B cell (primary cell): ENCODE measurements at regions not wholly inside any gene's neighbourhood (a gene's known extent, or its start where the extent isn't known, plus 50 kb on each side); places are given as distances from the start of the nearest gene placed in this dataset.

Experiments
- CTCF ChIP-seq: fragments of 200-600 bp; IDR thresholded peaks from one replicate; pipeline ENCODE4 v1.8.0; 2022; ENCODE audit warnings: antibody characterized with exemption, mild to moderate bottlenecking
- EZH2 ChIP-seq: IDR thresholded peaks from 2 replicates; pipeline ENCODE4 v1.6.1; 2012; ENCODE audit warnings: borderline replicate concordance, low read depth, mild to moderate bottlenecking, moderate library complexity, low read length; ENCODE audit not compliant: insufficient read depth, poor library complexity, severe bottlenecking

GRCh38 chr9:80699511-80699998, 989.8 kb downstream of the TLE1 start:
- TF ChIP-seq CTCF (no peak), EZH2 (no peak)
